ENCODE measurements at regions not wholly inside any gene's neighbourhood (a gene's known extent, or its start where the extent isn't known, plus 50 kb on each side); places are given as distances from the start of the nearest gene placed in this dataset.

DNA sequence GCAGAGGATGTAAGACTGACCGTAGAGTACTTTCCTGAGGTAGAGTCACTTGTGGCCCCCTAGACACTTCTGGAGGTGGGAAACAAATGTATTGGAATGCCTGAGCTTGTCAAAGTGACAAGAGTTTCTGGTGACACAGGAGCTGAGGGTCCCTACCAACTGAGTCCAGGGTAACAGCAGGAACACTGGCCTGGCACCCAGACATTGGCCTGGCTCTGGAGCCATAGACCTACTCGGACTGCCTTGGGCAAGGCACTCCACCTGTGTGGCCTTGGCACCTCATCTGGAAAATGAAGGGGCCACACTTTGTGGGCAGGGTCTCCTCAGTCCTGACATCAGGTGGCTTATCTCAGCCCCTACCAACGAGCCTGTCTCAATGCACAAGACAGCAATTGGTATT, 398.2 kb upstream of the CELF4 start:
- TF ChIP-seq ZNF274 (IDR thresholded peaks at IDR 0.05; ENCODE audit: low read depth, low read length) (no peak), YY1 (IDR thresholded peaks at IDR 0.05; ENCODE audit: insufficient read depth, insufficient read length) (no peak)

Data from NT2/D1 (cell line).